ENCODE measurements at regions not wholly inside any gene's neighbourhood (a gene's known extent, or its start where the extent isn't known, plus 50 kb on each side); places are given as distances from the start of the nearest gene placed in this dataset.
"Not testable (repeated sequence)": the region's sequence is repeated elsewhere in the genome, so short reads cannot be mapped to it uniquely, and the experiment has no call there.

DNA sequence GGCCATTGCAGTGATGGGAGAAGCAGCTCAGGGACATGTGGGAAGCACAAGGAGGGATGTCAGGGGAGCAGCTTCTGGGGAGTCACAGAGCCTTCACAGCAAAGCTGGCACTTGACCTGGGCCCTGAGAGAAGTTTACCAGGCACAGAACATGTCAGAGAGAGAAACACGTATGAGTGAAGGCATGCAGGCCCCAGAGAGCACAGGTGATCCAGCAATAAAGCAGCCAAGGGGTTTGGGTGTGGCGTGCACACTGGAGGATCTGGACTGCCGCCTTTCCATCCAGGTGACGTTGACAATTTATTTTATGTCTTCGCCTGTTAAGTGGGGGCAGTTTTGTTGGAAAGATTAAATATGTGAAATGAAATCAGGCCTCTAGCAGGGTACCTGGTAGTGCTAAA lies 252.6 kb upstream of the COBL start:
- ATAC-seq (no peak), DNase-seq (no peak)
- intact Hi-C loops (cut with DNase I), result no loop called here
- H3K9me3 ChIP-seq, result no peaks in the 10 kb centered on the region
- no peak overlapping the region for H3K4me3 ChIP-seq
- H3K27ac ChIP-seq, result no peak overlapping the region
- no peaks in the 10 kb centered on the region for H3K36me3 ChIP-seq
- H3K27me3 ChIP-seq (ENCODE audit: low read depth), result no peaks in the 10 kb centered on the region
- TF ChIP-seq, protein P1, sequence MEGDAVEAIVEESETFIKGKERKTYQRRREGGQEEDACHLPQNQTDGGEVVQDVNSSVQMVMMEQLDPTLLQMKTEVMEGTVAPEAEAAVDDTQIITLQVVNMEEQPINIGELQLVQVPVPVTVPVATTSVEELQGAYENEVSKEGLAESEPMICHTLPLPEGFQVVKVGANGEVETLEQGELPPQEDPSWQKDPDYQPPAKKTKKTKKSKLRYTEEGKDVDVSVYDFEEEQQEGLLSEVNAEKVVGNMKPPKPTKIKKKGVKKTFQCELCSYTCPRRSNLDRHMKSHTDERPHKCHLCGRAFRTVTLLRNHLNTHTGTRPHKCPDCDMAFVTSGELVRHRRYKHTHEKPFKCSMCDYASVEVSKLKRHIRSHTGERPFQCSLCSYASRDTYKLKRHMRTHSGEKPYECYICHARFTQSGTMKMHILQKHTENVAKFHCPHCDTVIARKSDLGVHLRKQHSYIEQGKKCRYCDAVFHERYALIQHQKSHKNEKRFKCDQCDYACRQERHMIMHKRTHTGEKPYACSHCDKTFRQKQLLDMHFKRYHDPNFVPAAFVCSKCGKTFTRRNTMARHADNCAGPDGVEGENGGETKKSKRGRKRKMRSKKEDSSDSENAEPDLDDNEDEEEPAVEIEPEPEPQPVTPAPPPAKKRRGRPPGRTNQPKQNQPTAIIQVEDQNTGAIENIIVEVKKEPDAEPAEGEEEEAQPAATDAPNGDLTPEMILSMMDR (IDR thresholded peaks at IDR 0.05), result no peak
- no peaks in the 10 kb centered on the region for H3K4me1 ChIP-seq

DNA sequence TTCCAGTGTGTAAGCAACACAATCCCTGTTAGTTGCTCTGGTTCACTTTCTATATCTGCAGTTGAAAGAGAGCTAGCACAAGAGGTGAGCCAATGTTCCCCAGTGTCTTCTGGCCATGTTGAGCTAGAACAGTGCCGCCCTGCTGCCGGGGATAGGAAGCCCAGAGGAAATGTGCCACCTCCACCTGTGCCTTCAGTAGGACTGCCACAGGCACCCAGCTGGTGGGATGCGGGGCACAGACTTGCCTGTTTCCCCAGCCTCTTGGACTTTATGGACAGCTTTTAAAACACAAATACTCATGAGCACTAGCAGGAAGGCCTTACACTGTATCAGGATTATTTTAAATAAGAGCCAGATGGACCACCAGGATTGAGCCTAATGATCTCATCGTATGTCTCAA lies 234.5 kb upstream of the COBL start:
- TF ChIP-seq, protein P1 (IDR thresholded peaks at IDR 0.05), result no peak
- H3K27ac ChIP-seq, result no peak overlapping the region
- no peak overlapping the region for H3K4me3 ChIP-seq
- no peaks in the 10 kb centered on the region for H3K4me1 ChIP-seq
- DNase-seq (no peak), ATAC-seq (no peak)
- no peaks in the 10 kb centered on the region for H3K36me3 ChIP-seq
- peaks cover 9% of the 10 kb centered on the region for H3K9me3 ChIP-seq
- intact Hi-C loops (cut with DNase I), result no loop called here
- no peaks in the 10 kb centered on the region for H3K27me3 ChIP-seq (ENCODE audit: low read depth)

DNA sequence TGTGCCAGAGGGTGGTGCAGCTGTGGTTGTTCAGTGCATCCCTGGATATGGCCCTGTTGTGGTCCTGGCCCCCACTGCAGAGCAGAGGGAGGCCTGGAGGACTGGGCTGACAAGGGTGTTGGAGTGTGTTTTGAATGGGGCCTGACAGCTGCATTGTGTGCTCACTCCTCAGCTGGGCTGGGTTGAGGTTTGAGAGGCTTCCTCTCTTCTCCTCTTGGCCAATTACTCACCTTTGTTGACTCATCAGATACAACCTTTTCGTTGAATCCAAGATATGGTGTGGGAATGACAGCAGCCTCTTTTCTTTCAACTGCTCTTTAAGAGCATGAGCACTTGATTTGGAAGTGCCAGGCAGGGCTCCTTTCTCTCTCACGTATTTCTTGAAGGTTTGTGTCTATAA lies 228.5 kb upstream of the COBL start:
- Histone ChIP-seq H3K4me3 (no peak overlapping the region), H3K4me1 (no peaks in the 10 kb centered on the region), H3K27me3 (ENCODE audit: low read depth) (no peaks in the 10 kb centered on the region), H3K9me3 (peaks cover 3% of the 10 kb centered on the region), H3K27ac (no peak overlapping the region), H3K36me3 (no peaks in the 10 kb centered on the region)
- no peak for DNase-seq
- TF ChIP-seq, protein P1 (IDR thresholded peaks at IDR 0.05), result no peak
- ATAC-seq, result no peak
- intact Hi-C loops (cut with DNase I), result no loop called here

DNA sequence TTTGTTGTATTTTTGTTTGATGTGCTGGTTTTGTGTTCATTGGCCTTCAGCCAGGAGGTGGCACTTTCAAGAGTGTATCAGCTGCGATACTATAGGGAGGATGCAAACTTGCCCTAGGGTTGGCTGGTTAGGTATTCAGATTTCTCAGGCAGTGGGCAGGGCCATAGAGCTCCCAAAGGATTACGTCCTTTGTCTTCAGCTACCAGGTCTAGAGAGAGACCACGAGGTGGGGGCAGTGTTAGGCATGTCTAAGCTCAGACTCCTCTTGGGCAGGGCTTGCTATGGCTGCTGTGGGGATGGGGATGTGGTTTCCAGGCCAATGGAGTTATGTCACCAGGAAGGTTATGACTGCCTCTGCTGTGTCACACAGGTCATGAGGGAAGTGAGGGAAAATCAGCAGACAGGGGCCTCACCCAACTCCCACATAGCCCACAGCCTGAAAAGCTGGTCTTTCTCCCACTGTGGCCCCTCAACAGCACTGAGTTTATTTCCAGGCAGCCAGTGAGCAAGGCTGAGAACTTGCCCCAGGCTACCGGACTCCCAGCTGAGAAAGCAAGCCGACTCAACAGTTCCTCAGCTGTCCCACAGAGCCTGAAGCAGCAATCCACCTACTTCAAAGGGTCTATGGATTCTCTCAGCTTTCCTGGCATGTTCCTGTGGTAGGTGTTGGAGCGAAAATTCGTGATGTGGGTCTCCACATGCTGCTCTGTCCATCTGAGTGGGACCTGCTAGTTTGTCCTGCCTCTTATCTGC lies 227.4 kb upstream of the COBL start:
- intact Hi-C loops (cut with DNase I), result no loop called here
- no peaks in the 10 kb centered on the region for H3K36me3 ChIP-seq
- peaks cover 3% of the 10 kb centered on the region for H3K9me3 ChIP-seq
- TF ChIP-seq, protein P1 (IDR thresholded peaks at IDR 0.05), result no peak
- no peaks in the 10 kb centered on the region for H3K27me3 ChIP-seq (ENCODE audit: low read depth)
- H3K27ac ChIP-seq, result no peak overlapping the region
- ATAC-seq, result no peak
- no peak for DNase-seq
- no peak overlapping the region for H3K4me3 ChIP-seq
- H3K4me1 ChIP-seq, result no peaks in the 10 kb centered on the region

DNA sequence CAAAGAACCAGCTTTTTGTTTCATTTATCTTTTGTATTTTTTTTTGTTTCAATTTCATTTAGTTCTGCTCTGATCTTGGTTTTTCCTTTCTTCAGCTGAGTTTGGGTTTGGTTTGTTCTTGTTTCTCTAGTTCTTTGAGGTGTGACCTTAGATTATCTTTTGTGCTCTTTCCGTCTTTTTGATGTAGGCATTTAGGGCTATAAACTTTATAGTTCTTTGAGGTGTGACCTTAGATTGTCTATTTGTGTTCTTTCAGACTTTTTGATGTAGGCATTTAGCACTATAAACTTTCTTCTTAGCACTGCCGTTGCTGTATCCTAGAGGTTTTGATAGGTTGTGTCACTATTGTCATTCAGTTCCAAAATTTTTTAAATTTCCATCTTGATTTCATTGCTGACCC lies 224.3 kb upstream of the COBL start:
- intact Hi-C loops (cut with DNase I); DNase-seq; H3K4me3 ChIP-seq; H3K27ac ChIP-seq; H3K4me1 ChIP-seq; H3K36me3 ChIP-seq; H3K27me3 ChIP-seq (ENCODE audit: low read depth); ATAC-seq; H3K9me3 ChIP-seq: not testable (repeated sequence)

DNA sequence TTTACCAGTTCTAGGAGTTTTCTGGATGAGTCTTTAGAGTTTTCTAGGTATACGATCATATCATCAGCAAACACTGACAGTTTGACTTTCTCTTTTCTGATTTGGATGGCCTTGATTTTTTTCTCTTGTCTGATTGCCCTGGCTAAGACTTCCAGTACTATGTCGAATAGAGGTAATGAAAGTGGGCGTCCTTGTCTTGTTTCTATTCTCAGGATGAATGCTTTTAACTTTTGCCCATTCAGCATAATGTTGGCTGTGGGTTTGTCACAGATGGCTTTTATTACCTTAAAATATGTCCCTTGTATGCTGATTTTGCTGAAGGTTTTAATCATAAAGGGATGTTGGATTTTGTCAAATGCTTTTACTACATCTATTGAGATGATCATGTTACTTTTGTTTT lies 223.2 kb upstream of the COBL start:
- DNase-seq (no peak), ATAC-seq (no peak)
- intact Hi-C loops (cut with DNase I), result no loop called here
- Histone ChIP-seq H3K9me3 (no peaks in the 10 kb centered on the region), H3K27me3 (ENCODE audit: low read depth) (no peaks in the 10 kb centered on the region), H3K36me3 (no peaks in the 10 kb centered on the region), H3K27ac (no peak overlapping the region), H3K4me1 (no peaks in the 10 kb centered on the region), H3K4me3 (no peak overlapping the region)
- TF ChIP-seq, protein P1 (IDR thresholded peaks at IDR 0.05), result no peak
